ENCODE measurements at regions not wholly inside any gene's neighbourhood (a gene's known extent, or its start where the extent isn't known, plus 50 kb on each side); places are given as distances from the start of the nearest gene placed in this dataset.

- TF ChIP-seq CTCF (conservative IDR thresholded peaks at IDR 0.05 in 1 of 2, IDR thresholded peaks at IDR 0.05 in 1 of 2; ENCODE audit: extremely low read depth in 1 of 2, insufficient read depth in 1 of 2, low read depth in 1 of 2, low read length in 2 of 2) (no peak), EZH2 (IDR thresholded peaks at IDR 0.05; ENCODE audit: borderline replicate concordance, low read length) (no peak)
Measured at GRCh38 chr2:234273887-234274584, 222.8 kb downstream of the ARL4C start.
